ENCODE measurements at regions not wholly inside any gene's neighbourhood (a gene's known extent, or its start where the extent isn't known, plus 50 kb on each side); places are given as distances from the start of the nearest gene placed in this dataset.

DNA sequence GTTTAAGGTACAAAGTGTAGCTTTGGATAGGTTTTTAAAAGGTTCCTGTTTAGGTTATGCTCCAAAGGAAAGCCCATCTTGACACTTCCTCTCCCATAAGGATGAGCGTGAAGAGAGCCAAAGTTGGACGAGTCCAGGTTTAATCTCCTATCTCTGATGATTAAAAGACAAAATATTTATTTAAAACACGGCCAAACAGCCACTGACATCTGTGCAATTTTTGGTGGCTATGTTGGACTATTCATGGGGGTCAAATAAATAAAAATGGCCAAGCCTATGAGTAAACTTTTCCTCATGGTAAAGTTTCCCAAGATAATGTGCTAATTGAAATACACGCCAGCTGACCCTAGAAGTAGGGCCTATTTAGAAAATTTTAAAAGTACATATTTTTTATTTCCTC lies 69.0 kb upstream of the DOCK9 start:
- TF ChIP-seq, protein P1, sequence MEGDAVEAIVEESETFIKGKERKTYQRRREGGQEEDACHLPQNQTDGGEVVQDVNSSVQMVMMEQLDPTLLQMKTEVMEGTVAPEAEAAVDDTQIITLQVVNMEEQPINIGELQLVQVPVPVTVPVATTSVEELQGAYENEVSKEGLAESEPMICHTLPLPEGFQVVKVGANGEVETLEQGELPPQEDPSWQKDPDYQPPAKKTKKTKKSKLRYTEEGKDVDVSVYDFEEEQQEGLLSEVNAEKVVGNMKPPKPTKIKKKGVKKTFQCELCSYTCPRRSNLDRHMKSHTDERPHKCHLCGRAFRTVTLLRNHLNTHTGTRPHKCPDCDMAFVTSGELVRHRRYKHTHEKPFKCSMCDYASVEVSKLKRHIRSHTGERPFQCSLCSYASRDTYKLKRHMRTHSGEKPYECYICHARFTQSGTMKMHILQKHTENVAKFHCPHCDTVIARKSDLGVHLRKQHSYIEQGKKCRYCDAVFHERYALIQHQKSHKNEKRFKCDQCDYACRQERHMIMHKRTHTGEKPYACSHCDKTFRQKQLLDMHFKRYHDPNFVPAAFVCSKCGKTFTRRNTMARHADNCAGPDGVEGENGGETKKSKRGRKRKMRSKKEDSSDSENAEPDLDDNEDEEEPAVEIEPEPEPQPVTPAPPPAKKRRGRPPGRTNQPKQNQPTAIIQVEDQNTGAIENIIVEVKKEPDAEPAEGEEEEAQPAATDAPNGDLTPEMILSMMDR (IDR thresholded peaks at IDR 0.05; ENCODE audit: low read length) = no peak
- no peak for TF ChIP-seq EZH2 (IDR thresholded peaks at IDR 0.05; ENCODE audit: borderline replicate concordance, low read length)
